DND-41 (cell line): ENCODE measurements at regions not wholly inside any gene's neighbourhood (a gene's known extent, or its start where the extent isn't known, plus 50 kb on each side); places are given as distances from the start of the nearest gene placed in this dataset.

Source experiments
- ATAC-seq: fragments of 200-7000 bp; cut with Tn5 transposase; 3 replicates; pipeline ENCODE4 v1.9.1; 2021; ENCODE audit warnings: low read depth; ENCODE audit not compliant: insufficient read depth
- DNase-seq: peaks from one replicate; pipeline ENCODE4 v3.0.0-alpha.2; 2020
- H2AFZ ChIP-seq: 2 replicates; pipeline ENCODE4 v1.6.0; 2012; ENCODE audit warnings: low read depth, low read length
- H3K27ac ChIP-seq: 2 replicates; pipeline ENCODE4 v1.5.1; 2012; ENCODE audit warnings: low read length, inconsistent platforms
- H3K27me3 ChIP-seq: fragments of 200-600 bp; sonication (generic); 2 replicates; pipeline ENCODE4 v1.6.0; 2012; ENCODE audit warnings: low read length, mild to moderate bottlenecking, inconsistent platforms; ENCODE audit not compliant: insufficient read depth, poor library complexity
- H3K36me3 ChIP-seq: 2 replicates; pipeline ENCODE4 v1.5.1; 2012; ENCODE audit warnings: low read length, inconsistent platforms; ENCODE audit not compliant: insufficient read depth
- H3K4me1 ChIP-seq: 2 replicates; pipeline ENCODE4 v1.5.1; 2012; ENCODE audit warnings: mild to moderate bottlenecking, low read length; ENCODE audit not compliant: insufficient read depth
- H3K4me2 ChIP-seq: 2 replicates; pipeline ENCODE4 v1.6.0; 2012; ENCODE audit warnings: mild to moderate bottlenecking, moderate library complexity, low read length, inconsistent platforms; ENCODE audit not compliant: insufficient read depth
- H3K4me3 ChIP-seq, 2 experiments: fragments of 200-600 bp in 1 of 2; shearing (Covaris generic) in 1 of 2; 2 replicates each; pipeline ENCODE4 v1.5.1; 2012 to 2016; ENCODE audit warnings: inconsistent platforms in 2 of 2, low read length in 2 of 2, mild to moderate bottlenecking in 2 of 2, low read depth in 1 of 2, moderate library complexity in 1 of 2
- H3K79me2 ChIP-seq: 2 replicates; pipeline ENCODE4 v1.6.0; 2012; ENCODE audit warnings: low read length, inconsistent platforms; ENCODE audit not compliant: insufficient read depth
- H3K9ac ChIP-seq: 2 replicates; pipeline ENCODE4 v1.6.0; 2012; ENCODE audit warnings: low read depth, mild to moderate bottlenecking, inconsistent platforms, low read length, moderate library complexity
- H3K9me3 ChIP-seq: 2 replicates; pipeline ENCODE4 v1.5.1; 2012; ENCODE audit warnings: low read length, moderate library complexity, mild to moderate bottlenecking, inconsistent platforms; ENCODE audit not compliant: insufficient read depth, severe bottlenecking
- H4K20me1 ChIP-seq: 2 replicates; pipeline ENCODE4 v1.6.0; 2012; ENCODE audit warnings: low read length; ENCODE audit not compliant: insufficient read depth
- CTCF ChIP-seq: IDR thresholded peaks from 2 replicates; pipeline ENCODE4 v1.5.1; 2012; ENCODE audit warnings: borderline replicate concordance, low read length, moderate library complexity, mild to moderate bottlenecking; ENCODE audit not compliant: poor library complexity, severe bottlenecking; ENCODE audit errors: extremely low read depth
- EZH2 ChIP-seq: IDR thresholded peaks from 3 replicates; pipeline ENCODE4 v1.6.1; 2012; ENCODE audit warnings: borderline replicate concordance, low read depth, mild to moderate bottlenecking, moderate library complexity, low read length, inconsistent platforms; ENCODE audit not compliant: severe bottlenecking

GRCh38 chr5:7016999-7017747 is 303.9 kb downstream of the TENT4A start:
- H3K4me1 ChIP-seq, result no peaks in the 10 kb centered on the region
- no peaks in the 10 kb centered on the region for H3K27me3 ChIP-seq
- no peaks in the 10 kb centered on the region for H4K20me1 ChIP-seq
- no peak for ATAC-seq
- TF ChIP-seq CTCF (no peak), EZH2 (no peak)
- H3K4me2 ChIP-seq, result no peak overlapping the region
- H3K9me3 ChIP-seq, result peaks cover 10% of the 10 kb centered on the region
- DNase-seq, result no peak
- no peak overlapping the region for H3K9ac ChIP-seq
- no peak overlapping the region for H3K27ac ChIP-seq
- H2AFZ ChIP-seq, result no peak overlapping the region
- no peaks in the 10 kb centered on the region for H3K36me3 ChIP-seq
- no peak overlapping the region for H3K4me3 ChIP-seq
- no peaks in the 10 kb centered on the region for H3K79me2 ChIP-seq

- no peak overlapping the region for H3K9ac ChIP-seq
- no peak overlapping the region for H3K4me3 ChIP-seq
- DNase-seq (no peak), ATAC-seq (no peak)
- no peaks in the 10 kb centered on the region for H3K36me3 ChIP-seq
- no peak overlapping the region for H2AFZ ChIP-seq
- H3K9me3 ChIP-seq, result peaks cover 20% of the 10 kb centered on the region
- H3K4me2 ChIP-seq, result no peak overlapping the region
- no peak overlapping the region for H3K27ac ChIP-seq
- H3K79me2 ChIP-seq, result no peaks in the 10 kb centered on the region
- no peaks in the 10 kb centered on the region for H4K20me1 ChIP-seq
- no peaks in the 10 kb centered on the region for H3K27me3 ChIP-seq
- H3K4me1 ChIP-seq, result no peaks in the 10 kb centered on the region
- no peak for TF ChIP-seq EZH2
- TF ChIP-seq CTCF, result no peak
Observed at GRCh38 chr5:7018198-7018597, 305.0 kb downstream of the TENT4A start.

GRCh38 chr5:7018601-7019000 is 305.4 kb downstream of the TENT4A start:
- TF ChIP-seq EZH2, result no peak
- TF ChIP-seq CTCF, result no peak
- no peak for DNase-seq
- H2AFZ ChIP-seq, result no peak overlapping the region

More at GRCh38 chr5:7018601-7019000, 305.4 kb downstream of the TENT4A start:
- Histone ChIP-seq H3K9me3 (peaks cover 24% of the 10 kb centered on the region), H3K36me3 (no peaks in the 10 kb centered on the region), H3K9ac (no peak overlapping the region), H4K20me1 (no peaks in the 10 kb centered on the region), H3K27ac (no peak overlapping the region), H3K4me3 (no peak overlapping the region), H3K4me1 (no peaks in the 10 kb centered on the region), H3K4me2 (no peak overlapping the region), H3K27me3 (no peaks in the 10 kb centered on the region), H3K79me2 (no peaks in the 10 kb centered on the region)
- ATAC-seq, result no peak
